ENCODE measurements at regions not wholly inside any gene's neighbourhood (a gene's known extent, or its start where the extent isn't known, plus 50 kb on each side); places are given as distances from the start of the nearest gene placed in this dataset.

GRCh38 chr18:33505297-33505696 lies 64.8 kb upstream of the CCDC178 start:
- no peaks in the 10 kb centered on the region for H3K79me2 ChIP-seq (ENCODE audit: insufficient read depth, low read length)
- H3K9ac ChIP-seq (ENCODE audit: insufficient read depth, low read depth, low read length), result no peak overlapping the region
- no peaks in the 10 kb centered on the region for H3K36me3 ChIP-seq (replicated peaks in 1 of 2; ENCODE audit: control insufficient read depth in 1 of 2, insufficient read depth in 2 of 2, low read length in 2 of 2)
- ChIA-PET CTCF (ENCODE audit: low intra/inter-chr PET ratio, low total read pairs) (no interaction called here), POLR2A (no interaction called here)
- H3K27ac ChIP-seq (ENCODE audit: extremely low read length, insufficient read depth, low read length), result no peak overlapping the region
- no peak overlapping the region for H2AFZ ChIP-seq (ENCODE audit: low read length)
- FAIRE-seq (no peak), ATAC-seq (no peak), DNase-seq (ENCODE audit: low spot score) (no peak)
- H3K4me3 ChIP-seq (replicated peaks in 1 of 3; ENCODE audit: insufficient read depth in 1 of 3, low read depth in 2 of 3, low read length in 3 of 3), result no peak overlapping the region
- H3K27me3 ChIP-seq (ENCODE audit: control insufficient read depth in 1 of 2, insufficient read depth in 2 of 2, low read length in 2 of 2), result no peaks in the 10 kb centered on the region
- no peak overlapping the region for H3K4me2 ChIP-seq (ENCODE audit: low read depth, low read length)
- no TSS peak for BruUV-seq (replicated peaks)
- 0% methylated on average over 2 of the region's 2 CpGs for WGBS (ENCODE audit: low lambda C conversion rate)
- TF ChIP-seq SP1 (IDR thresholded peaks at IDR 0.05) (no peak), SP1 (CRISPR knock-in tag; IDR thresholded peaks at IDR 0.05) (no peak), ZNF232 (CRISPR knock-in tag; IDR thresholded peaks at IDR 0.05; ENCODE audit: borderline replicate concordance) (no peak), ZNF841 (CRISPR knock-in tag; IDR thresholded peaks at IDR 0.05; ENCODE audit: borderline replicate concordance) (no peak), ZNF180 (CRISPR knock-in tag; IDR thresholded peaks at IDR 0.05; ENCODE audit: borderline replicate concordance, low read depth) (no peak), EEA1 (CRISPR knock-in tag; IDR thresholded peaks at IDR 0.05; ENCODE audit: borderline replicate concordance) (no peak), TP53 (CRISPR knock-in tag; conservative IDR thresholded peaks at IDR 0.05) (no peak), ZNF121 (CRISPR knock-in tag; IDR thresholded peaks at IDR 0.05) (no peak), ZNF597 (CRISPR knock-in tag; IDR thresholded peaks at IDR 0.05) (no peak), HIVEP1 (CRISPR knock-in tag; IDR thresholded peaks at IDR 0.05) (no peak), ZNF510 (CRISPR knock-in tag; IDR thresholded peaks at IDR 0.05; ENCODE audit: low read depth) (no peak), ZFP91 (CRISPR knock-in tag; IDR thresholded peaks at IDR 0.05; ENCODE audit: borderline replicate concordance) (no peak), ZFP36L2 (CRISPR knock-in tag; IDR thresholded peaks at IDR 0.05) (no peak)
- H3K9me3 ChIP-seq (ENCODE audit: low read length), result no peaks in the 10 kb centered on the region
- in situ Hi-C loops (cut with HindIII; ENCODE audit: extremely low pct_ligation_motif_present, low pct_unique_long_range_greater_than_20kb), result no loop called here
- H3K4me1 ChIP-seq (ENCODE audit: insufficient read depth, low read length), result no peaks in the 10 kb centered on the region
- H4K20me1 ChIP-seq (ENCODE audit: insufficient read depth, low read length), result no peaks in the 10 kb centered on the region
- intact Hi-C loops (cut with micrococcal nuclease; ENCODE audit: unreplicated experiment), result no loop called here
